ENCODE measurements at regions not wholly inside any gene's neighbourhood (a gene's known extent, or its start where the extent isn't known, plus 50 kb on each side); places are given as distances from the start of the nearest gene placed in this dataset.

DNA sequence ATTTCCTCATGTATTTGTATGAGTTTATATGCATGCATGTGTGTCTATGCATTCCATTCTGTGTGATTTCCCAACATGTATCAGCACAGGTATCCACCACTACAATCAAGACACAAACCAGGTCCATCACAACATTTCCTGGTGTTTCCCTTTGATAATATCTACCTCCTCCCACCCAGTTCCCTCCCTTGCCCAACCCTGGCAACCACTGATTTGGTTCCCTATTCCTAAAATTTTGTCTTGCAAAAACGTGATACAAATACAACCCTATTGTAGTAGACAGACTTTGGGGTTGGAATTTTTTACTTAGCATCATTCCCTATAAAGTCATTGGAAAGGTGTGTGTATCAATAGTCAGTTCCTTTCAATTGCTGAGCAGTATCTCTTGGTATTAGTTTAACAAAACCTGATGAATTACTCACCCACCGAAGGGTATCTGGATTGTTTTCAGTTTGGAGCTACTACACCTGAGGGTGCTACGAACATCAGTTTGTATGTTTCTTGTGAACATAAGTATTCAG lies 51.8 kb upstream of the IGLL5 start:
- TF ChIP-seq, protein P1, sequence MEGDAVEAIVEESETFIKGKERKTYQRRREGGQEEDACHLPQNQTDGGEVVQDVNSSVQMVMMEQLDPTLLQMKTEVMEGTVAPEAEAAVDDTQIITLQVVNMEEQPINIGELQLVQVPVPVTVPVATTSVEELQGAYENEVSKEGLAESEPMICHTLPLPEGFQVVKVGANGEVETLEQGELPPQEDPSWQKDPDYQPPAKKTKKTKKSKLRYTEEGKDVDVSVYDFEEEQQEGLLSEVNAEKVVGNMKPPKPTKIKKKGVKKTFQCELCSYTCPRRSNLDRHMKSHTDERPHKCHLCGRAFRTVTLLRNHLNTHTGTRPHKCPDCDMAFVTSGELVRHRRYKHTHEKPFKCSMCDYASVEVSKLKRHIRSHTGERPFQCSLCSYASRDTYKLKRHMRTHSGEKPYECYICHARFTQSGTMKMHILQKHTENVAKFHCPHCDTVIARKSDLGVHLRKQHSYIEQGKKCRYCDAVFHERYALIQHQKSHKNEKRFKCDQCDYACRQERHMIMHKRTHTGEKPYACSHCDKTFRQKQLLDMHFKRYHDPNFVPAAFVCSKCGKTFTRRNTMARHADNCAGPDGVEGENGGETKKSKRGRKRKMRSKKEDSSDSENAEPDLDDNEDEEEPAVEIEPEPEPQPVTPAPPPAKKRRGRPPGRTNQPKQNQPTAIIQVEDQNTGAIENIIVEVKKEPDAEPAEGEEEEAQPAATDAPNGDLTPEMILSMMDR (tag by site-specific recombination; IDR thresholded peaks at IDR 0.05), result no peak
- no peak for TF ChIP-seq ZNF658 (tag by site-specific recombination; IDR thresholded peaks at IDR 0.05)

Data from HEK293 (cell line).